ENCODE measurements at regions not wholly inside any gene's neighbourhood (a gene's known extent, or its start where the extent isn't known, plus 50 kb on each side); places are given as distances from the start of the nearest gene placed in this dataset.

DNA sequence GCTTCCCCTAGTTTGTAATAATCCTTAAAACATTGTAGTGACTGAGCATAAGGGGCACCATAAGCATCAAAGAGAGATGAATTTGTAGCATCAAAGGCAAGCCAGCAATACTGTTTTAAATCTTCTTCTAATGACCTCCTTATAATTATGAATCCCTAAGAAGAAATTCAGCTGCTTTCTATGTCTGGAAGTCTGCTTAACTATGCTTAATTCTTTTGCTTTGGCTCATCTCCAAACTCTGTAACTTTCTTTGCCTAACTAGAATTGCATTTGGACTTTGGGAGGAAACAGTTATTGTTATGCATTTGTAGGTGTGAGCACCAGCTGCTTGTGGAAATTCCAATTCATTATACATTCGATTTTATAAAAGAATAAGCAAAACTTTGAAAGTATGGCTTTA is 117.7 kb upstream of the SPATA16 start:
- TF ChIP-seq CEBPB (IDR thresholded peaks at IDR 0.05) (no peak), MAX (IDR thresholded peaks at IDR 0.05) (no peak), EGR1 (IDR thresholded peaks at IDR 0.05) (no peak), TEAD4 (IDR thresholded peaks at IDR 0.05) (no peak), CREB1 (IDR thresholded peaks at IDR 0.05; ENCODE audit: low read depth) (no peak), NFIC (IDR thresholded peaks at IDR 0.05) (no peak), EP300 (IDR thresholded peaks at IDR 0.05; ENCODE audit: borderline replicate concordance) (no peak), TAF1 (IDR thresholded peaks at IDR 0.05; ENCODE audit: low read depth) (no peak), RAD21 (IDR thresholded peaks at IDR 0.05; ENCODE audit: low read depth) (no peak), YY1 (IDR thresholded peaks at IDR 0.05; ENCODE audit: low read depth) (no peak)
- TF ChIP-seq, protein P1, sequence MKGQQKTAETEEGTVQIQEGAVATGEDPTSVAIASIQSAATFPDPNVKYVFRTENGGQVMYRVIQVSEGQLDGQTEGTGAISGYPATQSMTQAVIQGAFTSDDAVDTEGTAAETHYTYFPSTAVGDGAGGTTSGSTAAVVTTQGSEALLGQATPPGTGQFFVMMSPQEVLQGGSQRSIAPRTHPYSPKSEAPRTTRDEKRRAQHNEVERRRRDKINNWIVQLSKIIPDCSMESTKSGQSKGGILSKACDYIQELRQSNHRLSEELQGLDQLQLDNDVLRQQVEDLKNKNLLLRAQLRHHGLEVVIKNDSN (IDR thresholded peaks at IDR 0.05) = no peak
